NCI-H2029 treated with DMSO at 0.1 percent for 48 hours (cell line): ENCODE measurements at regions not wholly inside any gene's neighbourhood (a gene's known extent, or its start where the extent isn't known, plus 50 kb on each side); places are given as distances from the start of the nearest gene placed in this dataset.

Experiments
- DNase-seq: peaks from one replicate; lab custom pipeline; 2025; lab: John Stamatoyannopoulos, UW

GRCh38 chr1:115492019-115492595 is 149.7 kb upstream of the VANGL1 start:
- no peak for DNase-seq

- DNase-seq, result no peak
These were observed 150.3 kb upstream of the VANGL1 start for GRCh38 chr1:115491298-115492018.

GRCh38 chr1:115479055-115479482 is 141.0 kb upstream of the NGF start:
- peak; percentile 44 for DNase-seq

GRCh38 chr1:115477071-115477470 is 139.0 kb upstream of the NGF start:
- DNase-seq, result no peak

GRCh38 chr1:115476616-115477015 is 138.6 kb upstream of the NGF start:
- no peak for DNase-seq

- DNase-seq, result no peak
These were observed 137.9 kb upstream of the NGF start for GRCh38 chr1:115475901-115476300.

- DNase-seq, result no peak
These were observed 137.2 kb upstream of the NGF start for GRCh38 chr1:115475252-115475651.

GRCh38 chr1:115473986-115474565 is 136.0 kb upstream of the NGF start:
- DNase-seq, result no peak

GRCh38 chr1:115469703-115470476 is 131.8 kb upstream of the NGF start:
- peak; percentile 45 for DNase-seq

GRCh38 chr1:115467790-115468189 is 129.7 kb upstream of the NGF start:
- no peak for DNase-seq

- DNase-seq, result no peak
These were observed 129.1 kb upstream of the NGF start for GRCh38 chr1:115467196-115467595.

- no peak for DNase-seq
These were observed 128.4 kb upstream of the NGF start for GRCh38 chr1:115466433-115466832.

GRCh38 chr1:115465802-115466363 is 127.8 kb upstream of the NGF start:
- DNase-seq, result no peak

- no peak for DNase-seq
These were observed 125.3 kb upstream of the NGF start for GRCh38 chr1:115463347-115463746.

- no peak for DNase-seq
These were observed 124.6 kb upstream of the NGF start for GRCh38 chr1:115462566-115463076.

GRCh38 chr1:115461526-115461925 is 123.5 kb upstream of the NGF start:
- DNase-seq, result no peak

GRCh38 chr1:115459161-115459560 is 121.1 kb upstream of the NGF start:
- no peak for DNase-seq

GRCh38 chr1:115458426-115459114 is 120.5 kb upstream of the NGF start:
- DNase-seq, result peak; percentile 25

- DNase-seq, result peak; percentile 48
These were observed 119.2 kb upstream of the NGF start for GRCh38 chr1:115457289-115457688.

- peak; percentile 50 for DNase-seq
These were observed 118.5 kb upstream of the NGF start for GRCh38 chr1:115456441-115456961.

- peak; percentile 40 for DNase-seq
These were observed 116.9 kb upstream of the NGF start for GRCh38 chr1:115454837-115455511.
